ENCODE measurements at regions not wholly inside any gene's neighbourhood (a gene's known extent, or its start where the extent isn't known, plus 50 kb on each side); places are given as distances from the start of the nearest gene placed in this dataset.
"Not testable (repeated sequence)": the region's sequence is repeated elsewhere in the genome, so short reads cannot be mapped to it uniquely, and the experiment has no call there.

- H3K27ac ChIP-seq = no peak overlapping the region
- H3K4me1 ChIP-seq (replicated peaks in 1 of 2) = no peaks in the 10 kb centered on the region
- H3K36me3 ChIP-seq (replicated peaks in 1 of 2) = no peaks in the 10 kb centered on the region
- no peak overlapping the region for H3K4me3 ChIP-seq
- WGBS, 4 donors = 65 to 70% (median 68%) methylated on average over 2 of the region's 2 CpGs
- H3K9me3 ChIP-seq (replicated peaks in 1 of 3) = no peaks in the 10 kb centered on the region
- H3K27me3 ChIP-seq = no peaks in the 10 kb centered on the region
- no peak for DNase-seq
- intact Hi-C loops (cut with DNase I) = no loop called here
- TF ChIP-seq CTCF (IDR thresholded peaks at IDR 0.05) = no peak
- TF ChIP-seq POLR2A (IDR thresholded peaks at IDR 0.05) = no peak
Observed at GRCh38 chr5:15282611-15283010, 217.4 kb upstream of the FBXL7 start.

GRCh38 chr5:15271596-15271995 is 228.4 kb upstream of the FBXL7 start:
- H3K27ac ChIP-seq; H3K27me3 ChIP-seq; H3K4me1 ChIP-seq (replicated peaks in 1 of 2); DNase-seq; H3K36me3 ChIP-seq (replicated peaks in 1 of 2); H3K9me3 ChIP-seq (replicated peaks in 1 of 3); H3K4me3 ChIP-seq; intact Hi-C loops (cut with DNase I): not testable (repeated sequence)
- WGBS, 4 donors = 55 to 90% (median 59%) methylated on average over 2 to 9 of the region's 9 CpGs

- Histone ChIP-seq H3K9me3 (replicated peaks in 1 of 3) (no peaks in the 10 kb centered on the region), H3K27ac (no peak overlapping the region), H3K36me3 (replicated peaks in 1 of 2) (no peaks in the 10 kb centered on the region), H3K4me3 (no peak overlapping the region), H3K4me1 (replicated peaks in 1 of 2) (no peaks in the 10 kb centered on the region), H3K27me3 (no peaks in the 10 kb centered on the region)
- 48 to 62% (median 56%) methylated on average over 2 of the region's 2 CpGs for WGBS, 4 donors
- no peak for TF ChIP-seq POLR2A (IDR thresholded peaks at IDR 0.05)
- TF ChIP-seq CTCF (IDR thresholded peaks at IDR 0.05) = no peak
- intact Hi-C loops (cut with DNase I) = no loop called here
- no peak for DNase-seq
Observed at GRCh38 chr5:15267966-15268365, 232.0 kb upstream of the FBXL7 start.

GRCh38 chr5:15266841-15267240 is 233.1 kb upstream of the FBXL7 start:
- Histone ChIP-seq H3K36me3 (replicated peaks in 1 of 2) (no peaks in the 10 kb centered on the region), H3K4me3 (no peak overlapping the region), H3K9me3 (replicated peaks in 1 of 3) (no peaks in the 10 kb centered on the region), H3K27me3 (no peaks in the 10 kb centered on the region), H3K27ac (no peak overlapping the region), H3K4me1 (replicated peaks in 1 of 2) (no peaks in the 10 kb centered on the region)
- TF ChIP-seq POLR2A (IDR thresholded peaks at IDR 0.05) = no peak
- no peak for TF ChIP-seq CTCF (IDR thresholded peaks at IDR 0.05)
- WGBS, 4 donors = 71 to 80% (median 74%) methylated on average over 1 of the region's 1 CpG
- intact Hi-C loops (cut with DNase I) = no loop called here
- DNase-seq = no peak

GRCh38 chr5:15266229-15266628 is 233.8 kb upstream of the FBXL7 start:
- Histone ChIP-seq H3K4me3 (no peak overlapping the region), H3K36me3 (replicated peaks in 1 of 2) (no peaks in the 10 kb centered on the region), H3K27ac (no peak overlapping the region), H3K27me3 (no peaks in the 10 kb centered on the region), H3K9me3 (replicated peaks in 1 of 3) (no peaks in the 10 kb centered on the region), H3K4me1 (replicated peaks in 1 of 2) (no peaks in the 10 kb centered on the region)
- TF ChIP-seq CTCF (IDR thresholded peaks at IDR 0.05) = no peak
- no peak for TF ChIP-seq POLR2A (IDR thresholded peaks at IDR 0.05)
- intact Hi-C loops (cut with DNase I) = no loop called here
- WGBS, 4 donors = 71 to 85% (median 78%) methylated on average over 1 of the region's 1 CpG
- no peak for DNase-seq
